ENCODE measurements at regions not wholly inside any gene's neighbourhood (a gene's known extent, or its start where the extent isn't known, plus 50 kb on each side); places are given as distances from the start of the nearest gene placed in this dataset.

- TF ChIP-seq, protein P1, sequence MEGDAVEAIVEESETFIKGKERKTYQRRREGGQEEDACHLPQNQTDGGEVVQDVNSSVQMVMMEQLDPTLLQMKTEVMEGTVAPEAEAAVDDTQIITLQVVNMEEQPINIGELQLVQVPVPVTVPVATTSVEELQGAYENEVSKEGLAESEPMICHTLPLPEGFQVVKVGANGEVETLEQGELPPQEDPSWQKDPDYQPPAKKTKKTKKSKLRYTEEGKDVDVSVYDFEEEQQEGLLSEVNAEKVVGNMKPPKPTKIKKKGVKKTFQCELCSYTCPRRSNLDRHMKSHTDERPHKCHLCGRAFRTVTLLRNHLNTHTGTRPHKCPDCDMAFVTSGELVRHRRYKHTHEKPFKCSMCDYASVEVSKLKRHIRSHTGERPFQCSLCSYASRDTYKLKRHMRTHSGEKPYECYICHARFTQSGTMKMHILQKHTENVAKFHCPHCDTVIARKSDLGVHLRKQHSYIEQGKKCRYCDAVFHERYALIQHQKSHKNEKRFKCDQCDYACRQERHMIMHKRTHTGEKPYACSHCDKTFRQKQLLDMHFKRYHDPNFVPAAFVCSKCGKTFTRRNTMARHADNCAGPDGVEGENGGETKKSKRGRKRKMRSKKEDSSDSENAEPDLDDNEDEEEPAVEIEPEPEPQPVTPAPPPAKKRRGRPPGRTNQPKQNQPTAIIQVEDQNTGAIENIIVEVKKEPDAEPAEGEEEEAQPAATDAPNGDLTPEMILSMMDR (IDR thresholded peaks at IDR 0.05; ENCODE audit: low read depth, low read length): no peak
- no peak overlapping the region for H3K4me3 ChIP-seq (ENCODE audit: low read depth, low read length)
These were observed 63.0 kb upstream of the RBPJ start for GRCh38 chr4:26257850-26258249.

DNA sequence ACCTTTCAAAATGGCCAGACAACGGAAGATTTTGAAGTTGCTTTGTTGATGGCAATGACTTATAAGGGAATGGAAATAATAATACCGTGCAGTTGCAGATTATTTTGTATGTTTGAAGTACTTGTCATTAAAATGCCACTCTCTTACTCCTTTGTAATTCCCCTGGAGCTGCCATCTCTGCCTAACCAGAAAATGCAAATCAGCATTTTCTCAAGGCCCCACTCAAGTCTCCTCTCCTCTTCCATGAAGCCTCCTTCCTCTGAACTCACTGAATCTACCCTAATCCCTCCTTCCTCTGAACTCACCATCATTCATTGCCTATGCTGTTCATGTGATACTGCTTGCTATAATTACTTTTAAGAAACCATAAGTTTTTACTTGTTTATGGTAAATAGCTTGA, 60.2 kb upstream of the RBPJ start:
- H3K4me3 ChIP-seq (ENCODE audit: low read depth, low read length): no peak overlapping the region
- TF ChIP-seq, protein P1 (IDR thresholded peaks at IDR 0.05; ENCODE audit: low read depth, low read length): no peak

- H3K4me3 ChIP-seq (ENCODE audit: low read depth, low read length): no peak overlapping the region
- TF ChIP-seq, protein P1 (IDR thresholded peaks at IDR 0.05; ENCODE audit: low read depth, low read length): no peak
These were observed 59.4 kb upstream of the RBPJ start for GRCh38 chr4:26261405-26261804.

DNA sequence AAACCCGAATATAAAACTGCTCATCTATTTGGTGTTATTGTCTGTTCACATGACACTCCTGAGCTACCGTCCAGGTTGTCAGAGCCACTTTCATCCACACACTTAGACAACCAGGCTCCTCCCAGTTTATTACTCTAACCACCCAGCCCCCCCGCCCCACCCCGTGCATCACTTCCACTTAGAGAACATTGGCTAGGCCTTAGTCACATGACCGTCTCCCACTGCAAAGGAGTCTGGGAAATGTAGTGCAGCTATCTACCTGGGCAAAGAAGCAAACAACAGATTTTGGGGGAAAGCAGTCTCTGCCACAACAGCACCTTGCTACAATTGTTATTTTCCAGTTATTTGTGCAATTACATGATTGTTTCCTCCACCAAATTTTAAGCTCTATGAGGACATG, 57.6 kb upstream of the RBPJ start:
- TF ChIP-seq, protein P1 (IDR thresholded peaks at IDR 0.05; ENCODE audit: low read depth, low read length): no peak
- H3K4me3 ChIP-seq (ENCODE audit: low read depth, low read length): no peak overlapping the region

GRCh38 chr4:26264109-26264508, 56.7 kb upstream of the RBPJ start:
- H3K4me3 ChIP-seq (ENCODE audit: low read depth, low read length): no peak overlapping the region
- TF ChIP-seq, protein P1 (IDR thresholded peaks at IDR 0.05; ENCODE audit: low read depth, low read length): no peak

GRCh38 chr4:26267087-26267486, 53.7 kb upstream of the RBPJ start:
- H3K4me3 ChIP-seq (ENCODE audit: low read depth, low read length): no peak overlapping the region
- TF ChIP-seq, protein P1 (IDR thresholded peaks at IDR 0.05; ENCODE audit: low read depth, low read length): no peak

GRCh38 chr4:26268246-26268645, 52.6 kb upstream of the RBPJ start:
- no peak overlapping the region for H3K4me3 ChIP-seq (ENCODE audit: low read depth, low read length)
- TF ChIP-seq, protein P1 (IDR thresholded peaks at IDR 0.05; ENCODE audit: low read depth, low read length): no peak

All from WI38 (cell line).